SKM-1 (cell line): ENCODE measurements at regions not wholly inside any gene's neighbourhood (a gene's known extent, or its start where the extent isn't known, plus 50 kb on each side); places are given as distances from the start of the nearest gene placed in this dataset.
"Not testable (repeated sequence)": the region's sequence is repeated elsewhere in the genome, so short reads cannot be mapped to it uniquely, and the experiment has no call there.

Experiments used
- DNase-seq: peaks from one replicate; lab custom pipeline; 2025; ENCODE audit not compliant: unreplicated experiment; lab: John Stamatoyannopoulos, UW

GRCh38 chr3:153369561-153370374 lies 207.7 kb downstream of the RAP2B start:
- DNase-seq, result no peak

- no peak for DNase-seq
These were observed 208.7 kb downstream of the RAP2B start for GRCh38 chr3:153370680-153371079.

- no peak for DNase-seq
These were observed 210.3 kb downstream of the RAP2B start for GRCh38 chr3:153372326-153372725.

- peak; percentile 84 for DNase-seq
These were observed 211.6 kb downstream of the RAP2B start for GRCh38 chr3:153373606-153374005.

GRCh38 chr3:153378366-153378765 lies 216.3 kb downstream of the RAP2B start:
- not testable (repeated sequence) for DNase-seq

GRCh38 chr3:153379516-153379915 lies 217.5 kb downstream of the RAP2B start:
- no peak for DNase-seq

GRCh38 chr3:153385343-153385742 lies 223.3 kb downstream of the RAP2B start:
- DNase-seq, result no peak

GRCh38 chr3:153392363-153392762 lies 230.3 kb downstream of the RAP2B start:
- no peak for DNase-seq

- DNase-seq, result no peak
These were observed 232.0 kb downstream of the RAP2B start for GRCh38 chr3:153394017-153394416.

GRCh38 chr3:153396581-153396980 lies 234.6 kb downstream of the RAP2B start:
- DNase-seq, result no peak

GRCh38 chr3:153397794-153398193 lies 235.8 kb downstream of the RAP2B start:
- no peak for DNase-seq

- no peak for DNase-seq
These were observed 237.6 kb downstream of the RAP2B start for GRCh38 chr3:153399636-153400035.

- no peak for DNase-seq
These were observed 238.6 kb downstream of the RAP2B start for GRCh38 chr3:153400641-153401040.

GRCh38 chr3:153404157-153404556 lies 242.1 kb downstream of the RAP2B start:
- DNase-seq, result no peak

- DNase-seq, result not testable (repeated sequence)
These were observed 243.3 kb downstream of the RAP2B start for GRCh38 chr3:153405320-153405719.

- DNase-seq, result no peak
These were observed 248.5 kb downstream of the RAP2B start for GRCh38 chr3:153410517-153410916.

- no peak for DNase-seq
These were observed 253.0 kb downstream of the RAP2B start for GRCh38 chr3:153414982-153415381.

- DNase-seq, result no peak
These were observed 260.3 kb downstream of the RAP2B start for GRCh38 chr3:153422314-153422713.

- not testable (repeated sequence) for DNase-seq
These were observed 261.8 kb downstream of the RAP2B start for GRCh38 chr3:153423820-153424219.

- DNase-seq, result no peak
These were observed 264.3 kb downstream of the RAP2B start for GRCh38 chr3:153426344-153426743.

GRCh38 chr3:153426803-153427202 lies 264.8 kb downstream of the RAP2B start:
- DNase-seq, result no peak

GRCh38 chr3:153429821-153430220 lies 267.8 kb downstream of the RAP2B start:
- DNase-seq, result no peak

- peak; percentile 16 for DNase-seq
These were observed 269.1 kb downstream of the RAP2B start for GRCh38 chr3:153431076-153431475.
